Bronchial epithelial cell (primary cell): ENCODE measurements at regions not wholly inside any gene's neighbourhood (a gene's known extent, or its start where the extent isn't known, plus 50 kb on each side); places are given as distances from the start of the nearest gene placed in this dataset.
"Not testable (repeated sequence)": the region's sequence is repeated elsewhere in the genome, so short reads cannot be mapped to it uniquely, and the experiment has no call there.

ENCODE experiments used
- DNase-seq: peaks from one replicate; pipeline ENCODE4 v3.0.0-alpha.2; 2010; ENCODE audit warnings: low read depth
- FAIRE-seq: peaks from 2 replicates; lab custom pipeline; 2011; peaks lifted over from hg19 to GRCh38; lab: Jason Lieb, UNC
- H3K27me3 ChIP-seq: 2 replicates; pipeline ENCODE4 v1.5.1; 2011; ENCODE audit warnings: low read length; ENCODE audit not compliant: control insufficient read depth, insufficient read depth
- H3K36me3 ChIP-seq: 2 replicates; pipeline ENCODE4 v1.5.1; 2011; ENCODE audit warnings: low read length; ENCODE audit not compliant: control insufficient read depth, insufficient read depth
- H3K4me3 ChIP-seq: 2 replicates; pipeline ENCODE4 v1.5.1; 2011; ENCODE audit warnings: mild to moderate bottlenecking, low read depth, low read length, control low read depth
- CTCF ChIP-seq: IDR thresholded peaks from 2 replicates; pipeline ENCODE4 v1.5.1; 2011; ENCODE audit warnings: mild to moderate bottlenecking, moderate library complexity, low read length, control low read depth, inconsistent platforms; ENCODE audit not compliant: insufficient read depth, severe bottlenecking

GRCh38 chr2:869894-870293, 80.8 kb upstream of the SNTG2 start:
- FAIRE-seq (no peak), DNase-seq (no peak)
- H3K36me3 ChIP-seq, result no peaks in the 10 kb centered on the region
- H3K27me3 ChIP-seq, result no peaks in the 10 kb centered on the region
- H3K4me3 ChIP-seq, result no peak overlapping the region
- no peak for TF ChIP-seq CTCF

- H3K4me3 ChIP-seq, result no peak overlapping the region
- H3K36me3 ChIP-seq, result no peaks in the 10 kb centered on the region
- no peaks in the 10 kb centered on the region for H3K27me3 ChIP-seq
- no peak for DNase-seq
- TF ChIP-seq CTCF, result no peak
- FAIRE-seq, result no peak
Measured at GRCh38 chr2:869357-869871, 81.2 kb upstream of the SNTG2 start.

- not testable (repeated sequence) for H3K27me3 ChIP-seq, H3K4me3 ChIP-seq, FAIRE-seq, H3K36me3 ChIP-seq, DNase-seq
Measured at GRCh38 chr2:868857-869256, 81.8 kb upstream of the SNTG2 start.

GRCh38 chr2:867296-867695, 83.4 kb upstream of the SNTG2 start:
- TF ChIP-seq CTCF, result no peak
- FAIRE-seq (no peak), DNase-seq (no peak)
- H3K27me3 ChIP-seq, result no peaks in the 10 kb centered on the region
- H3K4me3 ChIP-seq, result no peak overlapping the region
- H3K36me3 ChIP-seq, result no peaks in the 10 kb centered on the region

- FAIRE-seq, result no peak
- DNase-seq, result no peak
- no peak overlapping the region for H3K4me3 ChIP-seq
- H3K36me3 ChIP-seq, result no peaks in the 10 kb centered on the region
- TF ChIP-seq CTCF, result no peak
- H3K27me3 ChIP-seq, result no peaks in the 10 kb centered on the region
Measured at GRCh38 chr2:866887-867286, 83.8 kb upstream of the SNTG2 start.

GRCh38 chr2:866009-866680, 84.5 kb upstream of the SNTG2 start:
- TF ChIP-seq CTCF, result no peak
- no peaks in the 10 kb centered on the region for H3K27me3 ChIP-seq
- FAIRE-seq, result no peak

More at GRCh38 chr2:866009-866680, 84.5 kb upstream of the SNTG2 start:
- Histone ChIP-seq H3K4me3 (no peak overlapping the region), H3K36me3 (no peaks in the 10 kb centered on the region)
- DNase-seq, result no peak
